Neural cell (in vitro differentiated cells): ENCODE measurements at regions not wholly inside any gene's neighbourhood (a gene's known extent, or its start where the extent isn't known, plus 50 kb on each side); places are given as distances from the start of the nearest gene placed in this dataset.

Source experiments
- H2AFZ ChIP-seq: fragments of 200-600, 300-800 bp; sonication (generic), shearing (Covaris generic); 2 replicates; pipeline ENCODE4 v1.6.0; 2014; ENCODE audit warnings: low read depth, mild to moderate bottlenecking, antibody characterized with exemption, low read length, moderate library complexity
- H3F3A ChIP-seq: fragments of 200-600 bp; shearing (Covaris generic); 2 replicates; pipeline ENCODE4 v1.6.1; 2016; ENCODE audit warnings: mild to moderate bottlenecking, moderate library complexity, mixed read lengths, antibody characterized with exemption, low read length; ENCODE audit not compliant: insufficient read depth, poor library complexity, severe bottlenecking
- H3K27ac ChIP-seq: fragments of 200-600, 300-800 bp; sonication (generic), shearing (Covaris generic); 2 replicates; pipeline ENCODE4 v1.5.1; 2014; ENCODE audit warnings: mild to moderate bottlenecking, low read length, moderate library complexity
- H3K27me3 ChIP-seq: fragments of 300-800, 200-600 bp; sonication (generic), shearing (Covaris generic); 2 replicates; pipeline ENCODE4 v1.6.0; 2014; ENCODE audit warnings: mild to moderate bottlenecking, low read depth, low read length, moderate library complexity; ENCODE audit not compliant: insufficient read depth
- H3K36me3 ChIP-seq: fragments of 300-800, 200-600 bp; sonication (generic), shearing (Covaris generic); 2 replicates; pipeline ENCODE4 v1.5.1; 2014; ENCODE audit warnings: mild to moderate bottlenecking, antibody characterized with exemption, low read length, moderate library complexity; ENCODE audit not compliant: insufficient read depth
- H3K4me2 ChIP-seq: fragments of 300-800, 200-600 bp; sonication (generic), shearing (Covaris generic); 2 replicates; pipeline ENCODE4 v1.6.0; 2014; ENCODE audit warnings: mild to moderate bottlenecking, low read length
- H3K4me3 ChIP-seq: fragments of 300-800, 200-600 bp; sonication (generic), shearing (Covaris generic); 2 replicates; pipeline ENCODE4 v1.5.1; 2014; ENCODE audit warnings: mild to moderate bottlenecking, low read length, moderate library complexity
- H3K79me2 ChIP-seq: fragments of 200-600 bp; shearing (Covaris generic); replicated peaks from 2 replicates; pipeline ENCODE4 v1.6.0; 2014; ENCODE audit warnings: mild to moderate bottlenecking, low read length, moderate library complexity; ENCODE audit not compliant: insufficient read depth
- H3K9ac ChIP-seq: fragments of 300-800, 200-600 bp; sonication (generic), shearing (Covaris generic); 2 replicates; pipeline ENCODE4 v1.6.1; 2016; ENCODE audit warnings: mild to moderate bottlenecking, low read length, mixed read lengths
- H3K9me2 ChIP-seq: fragments of 200-600 bp; shearing (Covaris generic); 2 replicates; pipeline ENCODE4 v1.6.1; 2016; ENCODE audit warnings: mild to moderate bottlenecking, low read length, mixed read lengths; ENCODE audit not compliant: insufficient read depth
- H3K9me3 ChIP-seq: fragments of 200-600, 300-800 bp; sonication (generic), shearing (Covaris generic); 2 replicates; pipeline ENCODE4 v1.6.1; 2016; ENCODE audit warnings: mild to moderate bottlenecking, mixed run types, low read length, moderate library complexity, mixed read lengths
- H4K20me1 ChIP-seq: fragments of 200-600 bp; shearing (Covaris generic); 2 replicates; pipeline ENCODE4 v1.6.1; 2016; ENCODE audit warnings: mild to moderate bottlenecking, mixed run types; ENCODE audit not compliant: insufficient read depth
- CTCF ChIP-seq: fragments of 450-650 bp; IDR thresholded peaks from 2 replicates; pipeline ENCODE4 v1.5.1; 2014; ENCODE audit warnings: antibody characterized with exemption, mild to moderate bottlenecking, moderate library complexity; ENCODE audit not compliant: poor library complexity, severe bottlenecking
- EP300 ChIP-seq: fragments of 450-650 bp; conservative IDR thresholded peaks from 2 replicates; pipeline ENCODE4 v1.6.1; 2014; ENCODE audit warnings: antibody characterized with exemption, mild to moderate bottlenecking, moderate library complexity; ENCODE audit not compliant: poor library complexity, severe bottlenecking
- EZH2 ChIP-seq: fragments of 200-600, 300-800 bp; shearing (Covaris generic), sonication (generic); IDR thresholded peaks from 2 replicates; pipeline ENCODE4 v1.6.1; 2014; ENCODE audit warnings: antibody characterized with exemption, low read length, borderline replicate concordance, mild to moderate bottlenecking; ENCODE audit not compliant: insufficient read depth, poor library complexity, severe bottlenecking
- MXI1 ChIP-seq: fragments of 450-650 bp; conservative IDR thresholded peaks from 2 replicates; pipeline ENCODE4 v1.6.1; 2014; ENCODE audit warnings: antibody characterized with exemption, mild to moderate bottlenecking; ENCODE audit not compliant: poor library complexity, severe bottlenecking
- POLR2AphosphoS5 ChIP-seq: IDR thresholded peaks from 2 replicates; pipeline ENCODE4 v1.6.1; 2012
- REST ChIP-seq: IDR thresholded peaks from 2 replicates; pipeline ENCODE4 v1.6.1; 2012; ENCODE audit warnings: borderline replicate concordance
- TAF1 ChIP-seq: IDR thresholded peaks from 2 replicates; pipeline ENCODE4 v1.6.1; 2012; ENCODE audit warnings: low read depth

GRCh38 chr3:74713977-74714376 lies 99.5 kb upstream of the CNTN3 start:
- Histone ChIP-seq H3K27me3 (peaks cover 2% of the 10 kb centered on the region), H3K9ac (no peak overlapping the region)

GRCh38 chr3:74711913-74712512 lies 97.6 kb upstream of the CNTN3 start:
- no peak overlapping the region for H3K27ac ChIP-seq
- no peak overlapping the region for H3K9ac ChIP-seq
- H3K4me2 ChIP-seq: no peak overlapping the region
- no peak overlapping the region for H2AFZ ChIP-seq
- H3K4me3 ChIP-seq: no peak overlapping the region
- no peak for TF ChIP-seq MXI1
- no peak for TF ChIP-seq POLR2AphosphoS5
- TF ChIP-seq TAF1: no peak
- TF ChIP-seq EP300: no peak
- no peak for TF ChIP-seq CTCF
- no peak for TF ChIP-seq EZH2
- no peaks in the 10 kb centered on the region for H3K79me2 ChIP-seq
- H4K20me1 ChIP-seq: no peaks in the 10 kb centered on the region
- H3F3A ChIP-seq: no peaks in the 10 kb centered on the region
- H3K27me3 ChIP-seq: no peaks in the 10 kb centered on the region
- no peaks in the 10 kb centered on the region for H3K9me2 ChIP-seq
- H3K9me3 ChIP-seq: no peaks in the 10 kb centered on the region
- H3K36me3 ChIP-seq: no peaks in the 10 kb centered on the region

More at GRCh38 chr3:74713977-74714376, 99.5 kb upstream of the CNTN3 start:
- Histone ChIP-seq H3K79me2 (no peaks in the 10 kb centered on the region), H4K20me1 (no peaks in the 10 kb centered on the region), H3K9me2 (no peaks in the 10 kb centered on the region), H3K4me2 (no peak overlapping the region), H2AFZ (no peak overlapping the region), H3K36me3 (no peaks in the 10 kb centered on the region), H3K4me3 (no peak overlapping the region), H3K27ac (no peak overlapping the region), H3K9me3 (no peaks in the 10 kb centered on the region), H3F3A (no peaks in the 10 kb centered on the region)
- no peak for TF ChIP-seq REST
- TF ChIP-seq EP300: no peak
- TF ChIP-seq CTCF: no peak
